GM23338 (cell line): ENCODE measurements at regions not wholly inside any gene's neighbourhood (a gene's known extent, or its start where the extent isn't known, plus 50 kb on each side); places are given as distances from the start of the nearest gene placed in this dataset.

ENCODE experiments used
- CREB1 ChIP-seq: fragments of 250-450 bp; sonication (Bioruptor Pico); IDR thresholded peaks from 2 replicates; pipeline ENCODE4 v1.5.0; 2020; ENCODE audit warnings: low read depth, mild to moderate bottlenecking, moderate library complexity
- CTCF ChIP-seq, 2 experiments: fragments of 200-600 bp in 1 of 2; sonication (generic) in 1 of 2; conservative IDR thresholded peaks; 2 replicates each; pipeline versions ENCODE4 v1.5.1 to v1.6.1; 2016 to 2017; ENCODE audit warnings: antibody characterized with exemption in 2 of 2, low read depth in 2 of 2, mild to moderate bottlenecking in 2 of 2, moderate library complexity in 1 of 2
- REST ChIP-seq: IDR thresholded peaks from one replicate; pipeline ENCODE4 v1.6.1; 2018; ENCODE audit warnings: antibody characterized with exemption; ENCODE audit not compliant: unreplicated experiment

- TF ChIP-seq CTCF (conservative IDR thresholded peaks at IDR 0.05; ENCODE audit: low read depth in 2 of 2) (no peak), REST (no peak), CREB1 (CRISPR knock-in tag) (no peak)
These were observed 131.3 kb downstream of the C6orf118 start for GRCh38 chr6:165178056-165178455.
